Spleen (tissue), 7 donors: ENCODE measurements at regions not wholly inside any gene's neighbourhood (a gene's known extent, or its start where the extent isn't known, plus 50 kb on each side); places are given as distances from the start of the nearest gene placed in this dataset.

Experiments used
- CTCF ChIP-seq, 11 experiments: fragments of 200-600 bp in 7 of 11; fragments of 450-650 bp in 4 of 11; sonication (generic) in 4 of 11; IDR thresholded peaks in 8 of 11; conservative IDR thresholded peaks in 3 of 11; 1 replicate in 7 of 11; 2 replicates in 4 of 11; pipeline versions ENCODE4 v1.4.0 to v1.8.0; 2016 to 2021; ENCODE audit warnings: antibody characterized with exemption in 11 of 11, inconsistent platforms in 4 of 11, mild to moderate bottlenecking in 1 of 11
- POLR2A ChIP-seq, 3 donors: fragments of 450-650 bp; IDR thresholded peaks; one replicate each; pipeline ENCODE4 v1.5.1; 2017; ENCODE audit warnings: antibody characterized with exemption in 3 of 3, mild to moderate bottlenecking in 1 of 3
- POLR2AphosphoS5 ChIP-seq, 3 donors: sonication (generic); formaldehyde crosslinking; IDR thresholded peaks; one replicate each; pipeline ENCODE4 v1.5.1; 2017; ENCODE audit warnings: antibody characterized with exemption in 3 of 3
- donor health status: DM: no; HTN: no; CAD: no; lungs with moderate emphysema.
- donor health status: DM: no; HTN: no; CAD: no.
- donor health status: DM: no; HTN: no; CAD: no.

- no peak for TF ChIP-seq CTCF (IDR thresholded peaks at IDR 0.05 in 8 of 11, conservative IDR thresholded peaks at IDR 0.05 in 3 of 11)
- no peak for TF ChIP-seq POLR2AphosphoS5 (IDR thresholded peaks at IDR 0.05)
- TF ChIP-seq POLR2A (IDR thresholded peaks at IDR 0.05), result no peak
These were observed 1155.8 kb downstream of the GRIK2 start for GRCh38 chr6:102549221-102549874.
